GM19351 (cell line): ENCODE measurements at regions not wholly inside any gene's neighbourhood (a gene's known extent, or its start where the extent isn't known, plus 50 kb on each side); places are given as distances from the start of the nearest gene placed in this dataset.
"Not testable (repeated sequence)": the region's sequence is repeated elsewhere in the genome, so short reads cannot be mapped to it uniquely, and the experiment has no call there.

Experiments
- ATAC-seq: cut with Tn5 transposase; IDR thresholded peaks from one replicate; pipeline ENCODE4 v1.9.1; 2021; ENCODE audit warnings: mild to moderate bottlenecking, moderate library complexity; ENCODE audit not compliant: unreplicated experiment

GRCh38 chr5:25764733-25765132 is 1120.0 kb upstream of the CDH10 start:
- no peak for ATAC-seq

GRCh38 chr5:25763781-25764180 is 1119.0 kb upstream of the CDH10 start:
- ATAC-seq = no peak

- ATAC-seq = no peak
Observed at GRCh38 chr5:25754895-25755294, 1110.1 kb upstream of the CDH10 start.

- ATAC-seq = no peak
Observed at GRCh38 chr5:25744908-25745307, 1100.1 kb upstream of the CDH10 start.

GRCh38 chr5:25716680-25717079 is 1071.9 kb upstream of the CDH10 start:
- no peak for ATAC-seq

GRCh38 chr5:25713259-25713658 is 1068.5 kb upstream of the CDH10 start:
- no peak for ATAC-seq

GRCh38 chr5:25707093-25707492 is 1062.3 kb upstream of the CDH10 start:
- no peak for ATAC-seq

- no peak for ATAC-seq
Observed at GRCh38 chr5:25701936-25702335, 1057.2 kb upstream of the CDH10 start.

GRCh38 chr5:25694801-25695200 is 1050.0 kb upstream of the CDH10 start:
- ATAC-seq = no peak

GRCh38 chr5:25688156-25688555 is 1043.4 kb upstream of the CDH10 start:
- ATAC-seq = no peak

GRCh38 chr5:25669645-25670401 is 1025.0 kb upstream of the CDH10 start:
- ATAC-seq = no peak

GRCh38 chr5:25662610-25663009 is 1017.8 kb upstream of the CDH10 start:
- ATAC-seq = no peak

- not testable (repeated sequence) for ATAC-seq
Observed at GRCh38 chr5:25650316-25650715, 1005.5 kb upstream of the CDH10 start.

- no peak for ATAC-seq
Observed at GRCh38 chr5:25649628-25650265, 1005.0 kb upstream of the CDH10 start.

- ATAC-seq = no peak
Observed at GRCh38 chr5:25646421-25647341, 1001.9 kb upstream of the CDH10 start.

- ATAC-seq = no peak
Observed at GRCh38 chr5:25641124-25641523, 996.3 kb upstream of the CDH10 start.

GRCh38 chr5:25619273-25619672 is 974.5 kb upstream of the CDH10 start:
- ATAC-seq = no peak

GRCh38 chr5:25618821-25619220 is 974.0 kb upstream of the CDH10 start:
- no peak for ATAC-seq

GRCh38 chr5:25614466-25614865 is 969.7 kb upstream of the CDH10 start:
- ATAC-seq = no peak

- no peak for ATAC-seq
Observed at GRCh38 chr5:25604681-25605080, 959.9 kb upstream of the CDH10 start.

- ATAC-seq = no peak
Observed at GRCh38 chr5:25579111-25579510, 934.3 kb upstream of the CDH10 start.

- ATAC-seq = no peak
Observed at GRCh38 chr5:25573691-25574090, 928.9 kb upstream of the CDH10 start.
